Neural progenitor cell (in vitro differentiated cells): ENCODE measurements at regions not wholly inside any gene's neighbourhood (a gene's known extent, or its start where the extent isn't known, plus 50 kb on each side); places are given as distances from the start of the nearest gene placed in this dataset.
A peak's percentile ranks its signal among the peaks of the same experiment; 100 is the strongest.

Experiments used
- DNase-seq: peaks from one replicate; pipeline ENCODE4 v3.0.0-alpha.2; 2016; ENCODE audit warnings: low spot score
- H2AFZ ChIP-seq: fragments of 200-600 bp; sonication (generic); replicated peaks from 2 replicates; pipeline ENCODE4 v1.6.1; 2016; ENCODE audit warnings: antibody characterized with exemption
- H3F3A ChIP-seq: fragments of 200-600 bp; sonication (generic); 2 replicates; pipeline ENCODE4 v1.6.1; 2016; ENCODE audit warnings: antibody characterized with exemption, low read depth
- H3K27ac ChIP-seq: fragments of 200-600 bp; sonication (generic); 2 replicates; pipeline ENCODE4 v1.5.1; 2016; ENCODE audit warnings: mild to moderate bottlenecking
- H3K27me3 ChIP-seq: fragments of 200-600 bp; sonication (generic); 2 replicates; pipeline ENCODE4 v1.6.1; 2016; ENCODE audit warnings: mild to moderate bottlenecking, moderate library complexity
- H3K36me3 ChIP-seq: fragments of 200-600 bp; sonication (generic); 2 replicates; pipeline ENCODE4 v1.5.1; 2016
- H3K4me1 ChIP-seq: fragments of 200-600 bp; sonication (generic); 2 replicates; pipeline ENCODE4 v1.6.1; 2016; ENCODE audit warnings: mixed run types
- H3K4me2 ChIP-seq: fragments of 200-600 bp; sonication (generic); 2 replicates; pipeline ENCODE4 v1.6.1; 2016
- H3K4me3 ChIP-seq: fragments of 200-600 bp; sonication (generic); 2 replicates; pipeline ENCODE4 v1.5.1; 2016
- H3K79me2 ChIP-seq: fragments of 200-600 bp; sonication (generic); 2 replicates; pipeline ENCODE4 v1.6.1; 2016; ENCODE audit warnings: low read depth
- H3K9ac ChIP-seq: fragments of 200-600 bp; sonication (generic); 2 replicates; pipeline ENCODE4 v1.6.1; 2016
- H3K9me3 ChIP-seq: fragments of 200-600 bp; sonication (generic); 2 replicates; pipeline ENCODE4 v1.5.1; 2016; ENCODE audit warnings: low read depth
- H4K20me1 ChIP-seq: fragments of 200-600 bp; sonication (generic); 2 replicates; pipeline ENCODE4 v1.6.1; 2016; ENCODE audit warnings: low read depth
- H3K27ac Mint-ChIP-seq: 3 replicates; pipeline ENCODE4 v1.8.0; 2021; ENCODE audit warnings: mixed read lengths
- H3K27me3 Mint-ChIP-seq: 2 replicates; pipeline ENCODE4 v1.8.0; 2022; ENCODE audit warnings: low read depth, mild to moderate bottlenecking, inconsistent platforms, moderate library complexity, mixed read lengths; ENCODE audit not compliant: insufficient read depth
- H3K36me3 Mint-ChIP-seq: 3 replicates; pipeline ENCODE4 v1.8.0; 2021; ENCODE audit warnings: mixed read lengths
- H3K4me1 Mint-ChIP-seq: 3 replicates; pipeline ENCODE4 v1.8.0; 2021; ENCODE audit warnings: mixed read lengths
- H3K4me3 Mint-ChIP-seq: 3 replicates; pipeline ENCODE4 v1.8.0; 2021; ENCODE audit warnings: mild to moderate bottlenecking, moderate library complexity, mixed read lengths
- H3K9me3 Mint-ChIP-seq: 3 replicates; pipeline ENCODE4 v1.8.0; 2020; ENCODE audit warnings: mixed read lengths
- CTCF ChIP-seq: fragments of 200-600 bp; sonication (generic); IDR thresholded peaks from 2 replicates; pipeline ENCODE4 v1.5.1; 2017; ENCODE audit warnings: antibody characterized with exemption, mild to moderate bottlenecking
- EZH2 ChIP-seq: fragments of 200-600 bp; sonication (generic); IDR thresholded peaks from 2 replicates; pipeline ENCODE4 v1.6.1; 2017; ENCODE audit warnings: antibody characterized with exemption, mild to moderate bottlenecking, moderate library complexity
- EZH2phosphoT487 ChIP-seq: fragments of 200-600 bp; sonication (generic); IDR thresholded peaks from 2 replicates; pipeline ENCODE4 v1.6.1; 2017; ENCODE audit warnings: antibody characterized with exemption

- H2AFZ ChIP-seq, result no peak overlapping the region
- H3K4me3 ChIP-seq, result no peak overlapping the region
- H3K27me3 ChIP-seq, result no peaks in the 10 kb centered on the region
- H3K4me2 ChIP-seq, result no peak overlapping the region
- H4K20me1 ChIP-seq, result no peaks in the 10 kb centered on the region
- no peaks in the 10 kb centered on the region for H3K79me2 ChIP-seq
- H3F3A ChIP-seq, result no peaks in the 10 kb centered on the region
- DNase-seq, result peak; percentile 12
- H3K36me3 Mint-ChIP-seq, result no peaks in the 10 kb centered on the region
- H3K27me3 Mint-ChIP-seq, result no peaks in the 10 kb centered on the region
- no peak overlapping the region for H3K4me3 Mint-ChIP-seq
- peaks cover 7% of the 10 kb centered on the region for H3K4me1 Mint-ChIP-seq
- H3K4me1 ChIP-seq, result peaks cover 7% of the 10 kb centered on the region
- no peaks in the 10 kb centered on the region for H3K9me3 ChIP-seq
- no peak overlapping the region for H3K9ac ChIP-seq
- H3K9me3 Mint-ChIP-seq, result peaks cover 2% of the 10 kb centered on the region
- no peak overlapping the region for H3K27ac ChIP-seq
- TF ChIP-seq CTCF, result no peak
- TF ChIP-seq EZH2, result no peak
- no peak for TF ChIP-seq EZH2phosphoT487
- no peaks in the 10 kb centered on the region for H3K36me3 ChIP-seq
- no peak overlapping the region for H3K27ac Mint-ChIP-seq
Measured at GRCh38 chr6:148628251-148628650, 118.6 kb upstream of the UST start.

GRCh38 chr6:148629181-148629580 is 117.6 kb upstream of the UST start:
- Histone ChIP-seq H3K4me2 (no peak overlapping the region), H3F3A (no peaks in the 10 kb centered on the region), H4K20me1 (no peaks in the 10 kb centered on the region), H3K9ac (no peak overlapping the region), H3K4me3 (no peak overlapping the region), H3K9me3 (no peaks in the 10 kb centered on the region), H3K27ac (no peak overlapping the region), H3K36me3 (no peaks in the 10 kb centered on the region), H3K79me2 (no peaks in the 10 kb centered on the region), H3K4me1 (peaks cover 7% of the 10 kb centered on the region), H2AFZ (no peak overlapping the region), H3K27me3 (no peaks in the 10 kb centered on the region)
- H3K27ac Mint-ChIP-seq, result no peak overlapping the region
- DNase-seq, result no peak
- H3K9me3 Mint-ChIP-seq, result no peaks in the 10 kb centered on the region
- H3K27me3 Mint-ChIP-seq, result no peaks in the 10 kb centered on the region
- no peaks in the 10 kb centered on the region for H3K36me3 Mint-ChIP-seq
- no peak for TF ChIP-seq EZH2
- no peak for TF ChIP-seq CTCF
- TF ChIP-seq EZH2phosphoT487, result no peak
- no peak overlapping the region for H3K4me3 Mint-ChIP-seq
- H3K4me1 Mint-ChIP-seq, result peaks cover 7% of the 10 kb centered on the region

- Histone ChIP-seq H3K36me3 (no peaks in the 10 kb centered on the region), H3F3A (no peaks in the 10 kb centered on the region), H3K27ac (no peak overlapping the region), H3K9me3 (no peaks in the 10 kb centered on the region), H3K79me2 (no peaks in the 10 kb centered on the region), H4K20me1 (no peaks in the 10 kb centered on the region), H3K4me3 (no peak overlapping the region), H3K9ac (no peak overlapping the region), H3K27me3 (no peaks in the 10 kb centered on the region), H2AFZ (no peak overlapping the region), H3K4me1 (peaks cover 7% of the 10 kb centered on the region), H3K4me2 (no peak overlapping the region)
- no peaks in the 10 kb centered on the region for H3K9me3 Mint-ChIP-seq
- no peak for DNase-seq
- TF ChIP-seq EZH2phosphoT487 (no peak), EZH2 (no peak), CTCF (no peak)
- no peak overlapping the region for H3K4me3 Mint-ChIP-seq
- no peaks in the 10 kb centered on the region for H3K36me3 Mint-ChIP-seq
- peaks cover 7% of the 10 kb centered on the region for H3K4me1 Mint-ChIP-seq
- H3K27me3 Mint-ChIP-seq, result no peaks in the 10 kb centered on the region
- H3K27ac Mint-ChIP-seq, result no peak overlapping the region
Measured at GRCh38 chr6:148629592-148630465, 117.0 kb upstream of the UST start.
